Astrocyte of the cerebellum (primary cell): ENCODE measurements at regions not wholly inside any gene's neighbourhood (a gene's known extent, or its start where the extent isn't known, plus 50 kb on each side); places are given as distances from the start of the nearest gene placed in this dataset.
A peak's percentile ranks its signal among the peaks of the same experiment; 100 is the strongest.

Experiments
- DNase-seq: peaks from one replicate; pipeline ENCODE4 v3.0.0-alpha.2; 2011; ENCODE audit warnings: low read depth
- H3K4me3 ChIP-seq: 2 replicates; pipeline ENCODE4 v1.5.1; 2011; ENCODE audit warnings: mild to moderate bottlenecking, low read depth, low read length, moderate library complexity
- in situ Hi-C: cut with HindIII; loops from 2 replicates; pipeline ENCODE4 v1.10.0; 2017; ENCODE audit warnings: low sequenced_read_pairs
- TF ChIP-seq, protein P1 (sequence below): IDR thresholded peaks from 2 replicates; pipeline ENCODE4 v1.5.1; 2012; ENCODE audit warnings: low read length, low read depth, moderate library complexity, mild to moderate bottlenecking; ENCODE audit errors: missing control alignments

DNA sequence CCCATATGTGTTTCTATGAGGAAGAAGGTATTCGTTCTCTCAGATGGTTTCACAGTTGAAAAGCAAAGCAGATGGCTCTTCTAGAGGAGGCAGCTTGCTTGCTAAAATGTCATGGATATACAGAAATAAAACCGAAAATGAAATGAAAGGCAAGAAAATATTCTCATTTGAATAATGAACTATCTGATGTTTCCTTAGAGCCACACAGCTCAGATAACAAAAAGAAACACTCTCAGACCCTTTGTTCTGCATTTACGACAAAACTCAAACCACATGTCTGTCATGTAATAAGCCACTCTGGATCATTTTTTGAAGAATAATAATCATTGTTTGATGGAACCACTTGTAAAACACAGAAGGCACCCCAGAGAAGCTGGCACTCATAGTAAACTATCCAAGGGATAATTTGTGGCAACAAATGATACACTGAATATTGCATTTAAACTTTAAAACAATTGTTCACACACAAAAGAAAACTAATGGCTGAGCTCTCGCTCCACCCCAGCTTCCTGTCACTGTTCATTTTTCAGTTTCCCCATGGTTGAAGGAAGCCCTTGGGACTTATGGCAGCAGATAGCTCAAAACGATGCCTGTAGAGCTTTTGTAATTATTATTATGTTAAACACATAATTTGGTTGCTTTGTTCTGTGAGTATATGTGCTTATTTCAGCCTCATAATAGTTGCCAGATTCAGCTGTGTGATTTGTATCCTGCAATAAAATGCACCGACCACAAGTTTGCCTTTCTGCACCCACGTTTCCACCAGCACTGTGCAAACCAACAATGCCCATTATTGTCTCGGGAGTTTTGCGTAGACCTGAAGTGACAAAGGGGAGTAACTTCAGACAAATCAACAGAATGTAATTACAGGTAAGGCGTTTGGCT, 256.0 kb downstream of the TMEM167A start:
- no peak for DNase-seq
- in situ Hi-C loops = no loop called here
- TF ChIP-seq, protein P1, sequence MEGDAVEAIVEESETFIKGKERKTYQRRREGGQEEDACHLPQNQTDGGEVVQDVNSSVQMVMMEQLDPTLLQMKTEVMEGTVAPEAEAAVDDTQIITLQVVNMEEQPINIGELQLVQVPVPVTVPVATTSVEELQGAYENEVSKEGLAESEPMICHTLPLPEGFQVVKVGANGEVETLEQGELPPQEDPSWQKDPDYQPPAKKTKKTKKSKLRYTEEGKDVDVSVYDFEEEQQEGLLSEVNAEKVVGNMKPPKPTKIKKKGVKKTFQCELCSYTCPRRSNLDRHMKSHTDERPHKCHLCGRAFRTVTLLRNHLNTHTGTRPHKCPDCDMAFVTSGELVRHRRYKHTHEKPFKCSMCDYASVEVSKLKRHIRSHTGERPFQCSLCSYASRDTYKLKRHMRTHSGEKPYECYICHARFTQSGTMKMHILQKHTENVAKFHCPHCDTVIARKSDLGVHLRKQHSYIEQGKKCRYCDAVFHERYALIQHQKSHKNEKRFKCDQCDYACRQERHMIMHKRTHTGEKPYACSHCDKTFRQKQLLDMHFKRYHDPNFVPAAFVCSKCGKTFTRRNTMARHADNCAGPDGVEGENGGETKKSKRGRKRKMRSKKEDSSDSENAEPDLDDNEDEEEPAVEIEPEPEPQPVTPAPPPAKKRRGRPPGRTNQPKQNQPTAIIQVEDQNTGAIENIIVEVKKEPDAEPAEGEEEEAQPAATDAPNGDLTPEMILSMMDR = no peak
- H3K4me3 ChIP-seq = no peak overlapping the region

DNA sequence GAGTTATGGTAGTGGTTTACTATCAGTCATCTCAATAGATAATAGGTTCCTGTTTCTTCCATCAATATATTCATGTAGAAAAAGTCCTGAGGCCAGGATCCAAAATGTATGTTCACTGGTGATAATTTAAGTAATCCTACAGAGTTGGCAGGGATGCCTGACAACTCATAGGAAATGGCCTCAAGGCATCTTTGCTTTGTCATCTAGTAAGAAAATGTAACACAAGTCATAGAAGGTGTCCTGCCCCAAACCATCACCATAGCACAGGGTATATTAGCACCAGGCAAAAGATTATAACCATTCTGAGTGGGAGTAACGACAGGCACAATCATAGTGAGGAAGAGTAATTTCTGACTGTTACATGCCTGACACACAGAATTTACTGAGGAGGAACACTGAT, 257.0 kb downstream of the TMEM167A start:
- TF ChIP-seq, protein P1 = no peak
- in situ Hi-C loops = no loop called here

DNA sequence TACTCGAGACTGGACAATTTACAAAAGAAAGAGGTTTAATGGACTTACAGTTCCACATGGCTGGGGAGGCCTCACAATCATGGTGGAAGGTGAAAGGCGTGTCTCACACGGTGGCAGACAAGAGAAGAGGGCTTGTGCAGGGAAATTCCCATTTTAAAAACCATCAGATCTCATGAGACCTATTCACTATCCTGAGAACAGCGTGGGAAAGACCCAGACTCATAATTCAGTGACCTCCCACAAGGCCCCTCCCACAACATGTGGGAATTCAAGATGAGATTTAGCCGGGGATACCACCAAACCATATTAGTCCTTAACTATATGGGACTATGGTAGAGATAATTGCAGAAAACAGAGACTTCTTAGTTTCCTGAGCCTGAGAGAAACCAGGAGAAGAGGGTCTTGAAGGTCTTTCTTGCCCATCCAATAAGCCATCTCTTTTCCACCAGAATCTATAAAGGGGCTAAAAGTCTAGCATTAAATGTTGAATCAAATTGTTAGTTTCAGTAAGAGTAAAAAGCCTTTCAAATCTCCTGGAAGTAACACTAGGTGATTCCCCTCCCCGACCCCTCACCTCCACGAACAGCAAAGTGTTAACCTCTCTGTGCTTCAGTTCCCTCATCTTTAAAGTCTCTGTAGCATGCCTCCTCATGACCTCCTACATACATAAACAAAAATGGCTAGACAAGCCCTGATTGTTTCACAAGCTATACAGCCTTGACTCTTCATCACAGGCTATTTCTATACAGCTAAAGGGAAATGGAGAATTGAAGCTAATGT, 259.1 kb downstream of the TMEM167A start:
- TF ChIP-seq, protein P1 = no peak
- in situ Hi-C loops = no loop called here
- DNase-seq = no peak
- no peak overlapping the region for H3K4me3 ChIP-seq

More for the DNA sequence above, 257.0 kb downstream of the TMEM167A start:
- no peak for DNase-seq
- no peak overlapping the region for H3K4me3 ChIP-seq

DNA sequence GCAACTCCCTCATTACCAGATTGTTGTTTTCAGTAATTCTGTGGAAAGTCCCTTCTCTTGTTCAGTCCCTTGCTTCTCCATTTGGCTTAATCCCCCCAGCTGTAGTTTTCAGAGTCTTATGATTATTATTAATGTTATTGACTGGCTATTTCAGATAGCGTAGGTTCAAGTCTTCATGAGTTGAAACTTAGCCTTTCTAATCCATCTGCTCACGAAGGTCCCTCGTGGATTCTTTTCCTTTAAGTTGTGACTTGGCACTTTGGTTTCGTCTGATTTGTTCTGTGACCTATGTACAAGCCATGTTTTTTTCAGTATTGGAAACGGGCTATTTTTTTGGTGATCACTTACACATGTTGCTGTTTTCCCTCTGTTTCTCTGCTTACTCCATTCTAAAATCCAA, 260.3 kb downstream of the TMEM167A start:
- DNase-seq = no peak
- H3K4me3 ChIP-seq = no peak overlapping the region
- in situ Hi-C loops = no loop called here
- TF ChIP-seq, protein P1 = no peak

DNA sequence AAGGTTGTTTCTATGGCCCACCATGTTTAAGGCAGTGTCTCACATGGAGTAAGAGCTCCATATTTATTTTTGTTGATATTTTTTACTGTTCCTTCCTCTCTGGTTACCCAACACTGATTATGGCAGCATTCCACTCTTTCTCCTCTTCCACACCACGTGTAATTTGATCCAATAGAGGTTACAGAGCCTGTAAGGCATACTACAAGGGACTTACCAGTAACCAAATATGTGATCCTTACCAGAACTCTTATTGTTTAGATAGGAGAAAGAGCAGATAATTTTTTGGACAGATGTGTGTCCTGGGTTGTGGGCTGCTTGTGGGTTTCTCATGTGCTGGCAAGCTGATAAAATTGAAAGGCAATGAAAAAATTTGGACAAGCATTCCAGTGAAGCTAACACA, 261.3 kb downstream of the TMEM167A start:
- DNase-seq = peak; percentile 9
- in situ Hi-C loops = no loop called here
- H3K4me3 ChIP-seq = no peak overlapping the region
- TF ChIP-seq, protein P1 = no peak

DNA sequence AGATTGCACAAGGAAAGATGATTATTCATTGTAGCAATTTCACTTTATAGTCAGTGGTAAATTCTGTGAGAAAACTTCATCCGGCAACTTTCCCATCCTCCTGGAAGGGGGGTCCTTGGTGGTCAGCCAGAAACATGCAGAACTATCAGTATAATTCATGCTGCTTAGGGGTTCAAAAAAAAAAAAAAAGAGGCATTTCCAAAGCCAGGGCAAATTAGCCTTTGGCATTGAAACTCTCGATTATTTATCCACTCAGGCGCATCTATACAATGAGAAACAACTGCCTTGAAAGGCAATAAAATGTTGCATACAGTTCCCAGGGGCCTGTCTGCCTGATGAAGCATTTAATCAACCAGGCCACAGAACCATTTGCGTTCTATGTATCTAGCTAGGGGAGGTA, 263.3 kb downstream of the TMEM167A start:
- in situ Hi-C loops = no loop called here
- H3K4me3 ChIP-seq = no peak overlapping the region
- DNase-seq = no peak
- TF ChIP-seq, protein P1 = no peak
